Uterus (tissue), 3 donors: ENCODE measurements at regions not wholly inside any gene's neighbourhood (a gene's known extent, or its start where the extent isn't known, plus 50 kb on each side); places are given as distances from the start of the nearest gene placed in this dataset.

ENCODE experiments used
- DNase-seq, 2 donors: peaks; one replicate each; pipeline ENCODE4 v3.0.0-alpha.2; 2019 to 2020
- H3K27ac ChIP-seq, 2 donors: fragments of 200-600 bp; sonication (generic); 1 replicate in 1 of 2; 2 replicates in 1 of 2; pipeline ENCODE4 v1.5.1; 2016 to 2018
- H3K27me3 ChIP-seq, 2 donors: fragments of 200-600 bp; sonication (generic); one replicate each; pipeline ENCODE4 v1.5.1; 2018 to 2019; ENCODE audit warnings: control low read depth in 1 of 2
- H3K36me3 ChIP-seq, 2 donors: fragments of 200-600 bp; sonication (generic); one replicate each; pipeline ENCODE4 v1.5.1; 2019; ENCODE audit warnings: control low read depth in 1 of 2
- H3K4me1 ChIP-seq, 2 donors: fragments of 200-600 bp; sonication (generic); one replicate each; pipeline ENCODE4 v1.5.1; 2018 to 2019; ENCODE audit warnings: control low read depth in 1 of 2
- H3K4me3 ChIP-seq, 2 donors: fragments of 200-600 bp; sonication (generic); 1 replicate in 1 of 2; 2 replicates in 1 of 2; pipeline ENCODE4 v1.5.1; 2018 to 2019; ENCODE audit warnings: mild to moderate bottlenecking in 1 of 2
- H3K9me3 ChIP-seq, 2 donors: fragments of 200-600 bp; sonication (generic); one replicate each; pipeline ENCODE4 v1.5.1; 2019; ENCODE audit warnings: control low read depth in 1 of 2
- CTCF ChIP-seq, 4 experiments: fragments of 200-600 bp in 2 of 4; fragments of 450-650 bp in 2 of 4; sonication (generic) in 2 of 4; IDR thresholded peaks; one replicate each; pipeline ENCODE4 v1.5.1; 2016 to 2019; ENCODE audit warnings: antibody characterized with exemption in 4 of 4, mild to moderate bottlenecking in 2 of 4, moderate library complexity in 1 of 4
- POLR2A ChIP-seq, 2 donors: fragments of 450-650 bp; IDR thresholded peaks; one replicate each; pipeline ENCODE4 v1.6.1; 2016; ENCODE audit warnings: antibody characterized with exemption in 2 of 2, mild to moderate bottlenecking in 1 of 2, moderate library complexity in 1 of 2
- intact Hi-C: fragments of 100-400 bp; cut with DNase I; formaldehyde crosslinking; loops from one replicate; pipeline ENCODE4 v1.15.1; 2023; ENCODE audit warnings: low total_unique reads
- donor health status: DM: yes; HTN: yes; CAD: no.

GRCh38 chr1:94323311-94324177 lies 86.2 kb upstream of the ARHGAP29 start:
- intact Hi-C loops: no loop called here
- no peak overlapping the region for H3K27ac ChIP-seq

GRCh38 chr1:94322696-94323095 lies 85.3 kb upstream of the ARHGAP29 start:
- Histone ChIP-seq H3K36me3 (no peaks in the 10 kb centered on the region), H3K27me3 (no peaks in the 10 kb centered on the region), H3K4me3 (no peak overlapping the region), H3K4me1 (no peaks in the 10 kb centered on the region), H3K27ac (no peak overlapping the region), H3K9me3 (no peaks in the 10 kb centered on the region)
- intact Hi-C loops: no loop called here
- no peak for DNase-seq
- TF ChIP-seq POLR2A (IDR thresholded peaks at IDR 0.05) (no peak), CTCF (IDR thresholded peaks at IDR 0.05) (no peak)

More at GRCh38 chr1:94323311-94324177, 86.2 kb upstream of the ARHGAP29 start:
- Histone ChIP-seq H3K9me3 (no peaks in the 10 kb centered on the region), H3K4me3 (no peak overlapping the region), H3K36me3 (no peaks in the 10 kb centered on the region), H3K4me1 (no peaks in the 10 kb centered on the region), H3K27me3 (no peaks in the 10 kb centered on the region)
- DNase-seq: no peak
- TF ChIP-seq POLR2A (IDR thresholded peaks at IDR 0.05) (no peak), CTCF (IDR thresholded peaks at IDR 0.05) (no peak)

GRCh38 chr1:94321662-94322061 lies 84.3 kb upstream of the ARHGAP29 start:
- no peaks in the 10 kb centered on the region for H3K36me3 ChIP-seq
- H3K4me1 ChIP-seq: no peaks in the 10 kb centered on the region
- no peak overlapping the region for H3K4me3 ChIP-seq
- H3K27me3 ChIP-seq: no peaks in the 10 kb centered on the region
- DNase-seq: no peak
- H3K9me3 ChIP-seq: no peaks in the 10 kb centered on the region
- TF ChIP-seq CTCF (IDR thresholded peaks at IDR 0.05) (no peak), POLR2A (IDR thresholded peaks at IDR 0.05) (no peak)
- H3K27ac ChIP-seq: no peak overlapping the region
- intact Hi-C loops: no loop called here

- H3K27ac ChIP-seq: peak overlapping the region in 1 of 2 donors; percentile 53
- H3K4me3 ChIP-seq: no peak overlapping the region
- no peaks in the 10 kb centered on the region for H3K27me3 ChIP-seq
- DNase-seq: no peak
- no peaks in the 10 kb centered on the region for H3K36me3 ChIP-seq
- intact Hi-C loops: no loop called here
- TF ChIP-seq POLR2A (IDR thresholded peaks at IDR 0.05): no peak
- no peak for TF ChIP-seq CTCF (IDR thresholded peaks at IDR 0.05)
- H3K4me1 ChIP-seq: no peaks in the 10 kb centered on the region
- H3K9me3 ChIP-seq: no peaks in the 10 kb centered on the region
Observed at GRCh38 chr1:94319319-94320102, 82.1 kb upstream of the ARHGAP29 start.

- intact Hi-C loops: no loop called here
- TF ChIP-seq POLR2A (IDR thresholded peaks at IDR 0.05) (no peak), CTCF (IDR thresholded peaks at IDR 0.05) (no peak)
Observed at GRCh38 chr1:94318505-94319030, 81.2 kb upstream of the ARHGAP29 start.

More at GRCh38 chr1:94318505-94319030, 81.2 kb upstream of the ARHGAP29 start:
- no peaks in the 10 kb centered on the region for H3K36me3 ChIP-seq
- no peaks in the 10 kb centered on the region for H3K27me3 ChIP-seq
- DNase-seq: no peak
- no peak overlapping the region for H3K27ac ChIP-seq
- H3K9me3 ChIP-seq: no peaks in the 10 kb centered on the region
- no peaks in the 10 kb centered on the region for H3K4me1 ChIP-seq
- H3K4me3 ChIP-seq: no peak overlapping the region
